ENCODE measurements at regions not wholly inside any gene's neighbourhood (a gene's known extent, or its start where the extent isn't known, plus 50 kb on each side); places are given as distances from the start of the nearest gene placed in this dataset.

- no peak for TF ChIP-seq CTCF (IDR thresholded peaks at IDR 0.05)
- H3K36me3 ChIP-seq = no peaks in the 10 kb centered on the region
- H3K27me3 ChIP-seq = no peaks in the 10 kb centered on the region
- no peak for DNase-seq
- no peak overlapping the region for H3K4me3 ChIP-seq
- intact Hi-C loops (cut with DNase I) = no loop called here
- no peaks in the 10 kb centered on the region for H3K4me1 ChIP-seq
- ATAC-seq = no peak
- H3K27ac ChIP-seq = no peak overlapping the region
- no peaks in the 10 kb centered on the region for H3K9me3 ChIP-seq
These were observed 57.9 kb upstream of the CNOT2 start for GRCh38 chr12:70185301-70185700.

GRCh38 chr12:70186436-70186835 is 56.8 kb upstream of the CNOT2 start:
- no peak overlapping the region for H3K27ac ChIP-seq
- no peak overlapping the region for H3K4me3 ChIP-seq
- ATAC-seq (no peak), DNase-seq (no peak)
- H3K27me3 ChIP-seq = no peaks in the 10 kb centered on the region
- no peaks in the 10 kb centered on the region for H3K4me1 ChIP-seq
- intact Hi-C loops (cut with DNase I) = no loop called here
- TF ChIP-seq CTCF (IDR thresholded peaks at IDR 0.05) = no peak
- H3K36me3 ChIP-seq = no peaks in the 10 kb centered on the region
- no peaks in the 10 kb centered on the region for H3K9me3 ChIP-seq

GRCh38 chr12:70190262-70191010 is 52.8 kb upstream of the CNOT2 start:
- intact Hi-C loops (cut with DNase I) = no loop called here
- no peaks in the 10 kb centered on the region for H3K36me3 ChIP-seq
- no peaks in the 10 kb centered on the region for H3K27me3 ChIP-seq
- no peak for TF ChIP-seq CTCF (IDR thresholded peaks at IDR 0.05)
- no peak overlapping the region for H3K4me3 ChIP-seq
- ATAC-seq (no peak), DNase-seq (no peak)
- H3K9me3 ChIP-seq = no peaks in the 10 kb centered on the region
- H3K4me1 ChIP-seq = no peaks in the 10 kb centered on the region
- no peak overlapping the region for H3K27ac ChIP-seq

All from left lung (tissue), 4 donors.